Ishikawa (cell line): ENCODE measurements at regions not wholly inside any gene's neighbourhood (a gene's known extent, or its start where the extent isn't known, plus 50 kb on each side); places are given as distances from the start of the nearest gene placed in this dataset.

Source experiments
- CEBPB ChIP-seq: IDR thresholded peaks from 2 replicates; pipeline ENCODE4 v1.6.1; 2012
- CREB1 ChIP-seq: IDR thresholded peaks from 2 replicates; pipeline ENCODE4 v1.6.1; 2012; ENCODE audit warnings: low read depth
- EGR1 ChIP-seq: IDR thresholded peaks from 2 replicates; pipeline ENCODE4 v1.6.1; 2012
- EP300 ChIP-seq: IDR thresholded peaks from 2 replicates; pipeline ENCODE4 v1.6.1; 2012; ENCODE audit warnings: borderline replicate concordance
- FOXM1 ChIP-seq: IDR thresholded peaks from 2 replicates; pipeline ENCODE4 v1.6.1; 2012; ENCODE audit warnings: low read depth, borderline replicate concordance
- NFIC ChIP-seq: IDR thresholded peaks from 2 replicates; pipeline ENCODE4 v1.6.1; 2012
- RAD21 ChIP-seq: IDR thresholded peaks from 2 replicates; pipeline ENCODE4 v1.6.1; 2012; ENCODE audit warnings: low read depth
- TAF1 ChIP-seq: IDR thresholded peaks from 2 replicates; pipeline ENCODE4 v1.6.1; 2012; ENCODE audit warnings: low read depth, mild to moderate bottlenecking
- TCF12 ChIP-seq: IDR thresholded peaks from 2 replicates; pipeline ENCODE4 v1.6.1; 2012; ENCODE audit warnings: low read depth
- TEAD4 ChIP-seq: IDR thresholded peaks from 2 replicates; pipeline ENCODE4 v1.6.1; 2012
- YY1 ChIP-seq: IDR thresholded peaks from 2 replicates; pipeline ENCODE4 v1.6.1; 2012; ENCODE audit warnings: low read depth
- ZBTB7A ChIP-seq: IDR thresholded peaks from 2 replicates; pipeline ENCODE4 v1.6.1; 2012; ENCODE audit warnings: low read depth
- TF ChIP-seq, protein P1 (sequence below): IDR thresholded peaks from 2 replicates; pipeline ENCODE4 v1.6.1; 2012
- TF ChIP-seq, protein P2 (sequence below): IDR thresholded peaks from 2 replicates; pipeline ENCODE4 v1.6.1; 2012
- TF ChIP-seq, protein P3 (sequence below): IDR thresholded peaks from 2 replicates; pipeline ENCODE4 v1.6.1; 2012; ENCODE audit warnings: low read depth, mild to moderate bottlenecking

DNA sequence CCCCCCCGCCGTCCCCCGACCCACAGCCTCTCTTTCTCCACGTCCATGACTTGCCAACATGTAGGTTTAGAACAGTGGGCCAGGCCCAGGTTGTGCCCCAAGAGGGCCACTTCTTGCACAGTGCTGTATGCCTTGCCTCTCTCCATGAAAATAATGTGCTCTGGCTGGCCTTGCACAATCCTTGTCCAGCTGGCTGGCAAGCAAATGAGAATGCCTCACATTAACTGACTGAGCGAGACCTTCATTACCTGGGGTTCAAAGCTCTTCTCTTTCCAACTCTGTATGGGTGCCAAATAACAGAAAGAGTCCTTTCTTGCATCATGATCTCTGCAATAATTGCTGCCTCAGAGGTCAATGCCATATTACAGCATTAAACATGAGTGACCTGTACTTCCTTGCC is 416.6 kb downstream of the FGF13 start:
- TF ChIP-seq NFIC (no peak), EP300 (no peak), CREB1 (no peak), TAF1 (no peak)
- TF ChIP-seq, protein P1, sequence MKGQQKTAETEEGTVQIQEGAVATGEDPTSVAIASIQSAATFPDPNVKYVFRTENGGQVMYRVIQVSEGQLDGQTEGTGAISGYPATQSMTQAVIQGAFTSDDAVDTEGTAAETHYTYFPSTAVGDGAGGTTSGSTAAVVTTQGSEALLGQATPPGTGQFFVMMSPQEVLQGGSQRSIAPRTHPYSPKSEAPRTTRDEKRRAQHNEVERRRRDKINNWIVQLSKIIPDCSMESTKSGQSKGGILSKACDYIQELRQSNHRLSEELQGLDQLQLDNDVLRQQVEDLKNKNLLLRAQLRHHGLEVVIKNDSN: no peak

DNA sequence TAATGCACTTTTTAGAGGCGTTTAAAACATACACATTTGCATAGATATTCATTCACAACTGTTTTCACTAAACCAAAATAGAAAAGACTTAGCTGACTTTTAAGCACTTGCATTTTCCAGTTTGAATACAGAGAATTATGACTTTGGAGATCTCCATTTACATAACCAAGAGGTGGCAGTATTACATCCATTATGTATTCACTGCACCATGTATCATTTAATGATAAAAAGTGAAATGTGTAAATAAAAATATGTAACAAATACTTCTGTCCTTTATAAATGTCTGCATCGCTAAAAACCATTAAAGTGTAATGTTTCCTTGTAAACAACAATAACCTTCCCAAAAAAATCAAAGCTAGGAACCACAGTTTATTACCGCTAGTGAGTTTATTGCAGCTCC is 413.2 kb downstream of the FGF13 start:
- TF ChIP-seq, protein P2, sequence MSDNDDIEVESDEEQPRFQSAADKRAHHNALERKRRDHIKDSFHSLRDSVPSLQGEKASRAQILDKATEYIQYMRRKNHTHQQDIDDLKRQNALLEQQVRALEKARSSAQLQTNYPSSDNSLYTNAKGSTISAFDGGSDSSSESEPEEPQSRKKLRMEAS: no peak
- TF ChIP-seq CEBPB (no peak), TAF1 (no peak), RAD21 (no peak), ZBTB7A (no peak), NFIC (no peak), YY1 (no peak), TEAD4 (no peak), EGR1 (no peak), EP300 (no peak), FOXM1 (no peak), TCF12 (no peak), CREB1 (no peak)
- TF ChIP-seq, protein P1: no peak
- TF ChIP-seq, protein P3, sequence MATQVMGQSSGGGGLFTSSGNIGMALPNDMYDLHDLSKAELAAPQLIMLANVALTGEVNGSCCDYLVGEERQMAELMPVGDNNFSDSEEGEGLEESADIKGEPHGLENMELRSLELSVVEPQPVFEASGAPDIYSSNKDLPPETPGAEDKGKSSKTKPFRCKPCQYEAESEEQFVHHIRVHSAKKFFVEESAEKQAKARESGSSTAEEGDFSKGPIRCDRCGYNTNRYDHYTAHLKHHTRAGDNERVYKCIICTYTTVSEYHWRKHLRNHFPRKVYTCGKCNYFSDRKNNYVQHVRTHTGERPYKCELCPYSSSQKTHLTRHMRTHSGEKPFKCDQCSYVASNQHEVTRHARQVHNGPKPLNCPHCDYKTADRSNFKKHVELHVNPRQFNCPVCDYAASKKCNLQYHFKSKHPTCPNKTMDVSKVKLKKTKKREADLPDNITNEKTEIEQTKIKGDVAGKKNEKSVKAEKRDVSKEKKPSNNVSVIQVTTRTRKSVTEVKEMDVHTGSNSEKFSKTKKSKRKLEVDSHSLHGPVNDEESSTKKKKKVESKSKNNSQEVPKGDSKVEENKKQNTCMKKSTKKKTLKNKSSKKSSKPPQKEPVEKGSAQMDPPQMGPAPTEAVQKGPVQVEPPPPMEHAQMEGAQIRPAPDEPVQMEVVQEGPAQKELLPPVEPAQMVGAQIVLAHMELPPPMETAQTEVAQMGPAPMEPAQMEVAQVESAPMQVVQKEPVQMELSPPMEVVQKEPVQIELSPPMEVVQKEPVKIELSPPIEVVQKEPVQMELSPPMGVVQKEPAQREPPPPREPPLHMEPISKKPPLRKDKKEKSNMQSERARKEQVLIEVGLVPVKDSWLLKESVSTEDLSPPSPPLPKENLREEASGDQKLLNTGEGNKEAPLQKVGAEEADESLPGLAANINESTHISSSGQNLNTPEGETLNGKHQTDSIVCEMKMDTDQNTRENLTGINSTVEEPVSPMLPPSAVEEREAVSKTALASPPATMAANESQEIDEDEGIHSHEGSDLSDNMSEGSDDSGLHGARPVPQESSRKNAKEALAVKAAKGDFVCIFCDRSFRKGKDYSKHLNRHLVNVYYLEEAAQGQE: no peak

DNA sequence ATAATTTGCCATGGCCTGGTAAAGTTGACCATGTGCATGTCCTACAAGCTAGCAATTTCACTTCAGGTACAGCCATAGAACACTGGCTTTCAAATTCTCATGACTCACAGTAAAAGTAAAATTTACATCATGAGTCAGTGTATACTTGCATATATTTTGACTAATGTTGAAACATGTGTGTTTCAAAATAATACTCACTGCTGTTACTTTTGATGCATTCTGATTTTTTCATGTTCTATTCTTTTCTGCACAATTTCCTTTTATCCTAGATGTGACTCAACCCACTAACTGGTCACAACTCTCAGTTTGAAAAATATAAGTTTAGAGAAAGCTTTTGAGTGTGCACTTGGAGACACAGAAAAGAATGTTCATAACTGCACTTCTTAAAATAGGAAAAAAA is 365.7 kb downstream of the FGF13 start:
- TF ChIP-seq TAF1 (no peak), EP300 (no peak), ZBTB7A (no peak), CREB1 (no peak), TEAD4 (no peak), CEBPB (no peak), EGR1 (no peak), FOXM1 (no peak), RAD21 (no peak)
- TF ChIP-seq, protein P1: no peak
- TF ChIP-seq, protein P2: no peak
- TF ChIP-seq, protein P3: no peak

DNA sequence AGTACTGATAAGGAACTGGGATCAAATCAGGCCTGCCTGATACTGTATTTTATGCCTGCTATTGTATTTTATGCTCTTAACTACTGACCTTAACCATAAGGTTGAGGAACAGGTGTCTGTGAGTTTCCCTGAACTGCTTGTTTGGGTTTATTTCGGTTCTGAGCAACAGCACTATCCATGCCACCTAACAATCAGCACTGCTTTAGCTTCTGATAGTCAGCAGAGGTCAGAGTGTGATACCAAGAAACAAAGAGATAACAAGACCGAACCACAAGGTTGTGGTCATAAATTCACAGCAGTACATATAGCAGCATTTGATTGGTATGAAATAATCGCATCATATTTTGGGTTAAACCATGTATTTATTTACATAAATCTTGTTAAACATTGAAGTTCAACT is 362.2 kb downstream of the FGF13 start:
- TF ChIP-seq YY1: no peak
- TF ChIP-seq RAD21: no peak
- no peak for TF ChIP-seq FOXM1
- TF ChIP-seq CREB1: no peak
- TF ChIP-seq TCF12: no peak
- TF ChIP-seq NFIC: no peak

DNA sequence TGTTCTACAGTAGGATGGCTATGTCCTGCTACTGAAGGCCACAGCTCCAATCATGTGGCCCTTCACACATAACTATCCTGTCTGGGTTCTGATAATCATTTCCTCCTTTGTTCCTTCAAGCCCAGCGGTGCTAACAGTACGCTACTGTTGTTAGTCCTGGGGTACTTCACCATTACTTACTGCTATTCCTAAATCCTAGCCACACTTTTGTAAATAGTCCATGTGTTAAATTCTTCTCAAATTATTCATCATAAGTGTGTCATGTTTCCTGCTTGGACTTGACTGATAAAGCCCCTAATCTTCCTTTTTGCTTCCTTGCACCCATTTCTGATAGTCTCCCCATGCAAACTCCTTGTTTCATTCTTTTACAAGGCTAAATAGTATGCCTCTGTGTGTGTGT is 332.6 kb downstream of the FGF13 start:
- no peak for TF ChIP-seq ZBTB7A
- no peak for TF ChIP-seq TCF12
- TF ChIP-seq EGR1: no peak
- TF ChIP-seq YY1: no peak
- TF ChIP-seq, protein P3: no peak
- TF ChIP-seq, protein P2: no peak
- TF ChIP-seq CREB1: no peak
- no peak for TF ChIP-seq NFIC
- TF ChIP-seq TEAD4: no peak
- TF ChIP-seq EP300: no peak
- TF ChIP-seq, protein P1: no peak
